ENCODE measurements at regions not wholly inside any gene's neighbourhood (a gene's known extent, or its start where the extent isn't known, plus 50 kb on each side); places are given as distances from the start of the nearest gene placed in this dataset.

GRCh38 chr2:239569401-239570090 lies 168.7 kb upstream of the HDAC4 start:
- H3K27ac ChIP-seq (ENCODE audit: extremely low read depth, low read depth, low read length) = no peak overlapping the region
- FAIRE-seq = no peak
- no peak overlapping the region for H2AFZ ChIP-seq (ENCODE audit: low read depth, low read length)
- H3K36me3 ChIP-seq (ENCODE audit: control insufficient read depth, insufficient read depth, low read length) = no peaks in the 10 kb centered on the region
- BruUV-seq (replicated peaks) = no TSS peak
- ATAC-seq = no peak
- ChIA-PET CTCF (ENCODE audit: low intra/inter-chr PET ratio) (no interaction called here), POLR2A (no interaction called here)
- H3K79me2 ChIP-seq (ENCODE audit: control insufficient read depth, insufficient read depth, low read length) = no peaks in the 10 kb centered on the region
- in situ Hi-C loops (cut with MboI) (no loop called here), intact Hi-C loops (cut with micrococcal nuclease) (no loop called here)
- no peak for TF ChIP-seq HNRNPUL1 (IDR thresholded peaks at IDR 0.05; ENCODE audit: low read length)
- no peak for TF ChIP-seq ZBED1 (IDR thresholded peaks at IDR 0.05)
- H3K4me2 ChIP-seq (ENCODE audit: insufficient read depth, low read length) = no peak overlapping the region
- DNase-seq (ENCODE audit: extremely low read depth in 1 of 4, low spot score in 3 of 4) = no peak
- H3K27me3 ChIP-seq (ENCODE audit: control insufficient read depth in 2 of 2, insufficient read depth in 2 of 2, low read length in 2 of 2) = peaks cover 0 to 36% of the 10 kb centered on the region in 2 experiments; a peak in 2 of 5 replicates
- no peaks in the 10 kb centered on the region for H3K9me3 ChIP-seq (replicated peaks; ENCODE audit: control insufficient read depth, insufficient read depth, low read depth, low read length)
- H3K9ac ChIP-seq (ENCODE audit: insufficient read depth in 1 of 2, low read depth in 2 of 2, low read length in 2 of 2) = no peak overlapping the region
- 4% methylated on average over 22 of the region's 24 CpGs for WGBS (ENCODE audit: insufficient coverage, low coverage, missing lambda C conversion rate)
- no peaks in the 10 kb centered on the region for H3K4me1 ChIP-seq (replicated peaks in 1 of 2; ENCODE audit: control insufficient read depth in 2 of 2, insufficient read depth in 2 of 2, low read length in 2 of 2)
- no peaks in the 10 kb centered on the region for H3K9me1 ChIP-seq (ENCODE audit: control insufficient read depth, insufficient read depth, low read length)
- no peak overlapping the region for H3K4me3 ChIP-seq
- H4K20me1 ChIP-seq (replicated peaks; ENCODE audit: control insufficient read depth, insufficient read depth, low read length) = no peaks in the 10 kb centered on the region

- BruUV-seq (replicated peaks) = no TSS peak
- in situ Hi-C loops (cut with MboI) (no loop called here), intact Hi-C loops (cut with micrococcal nuclease) (no loop called here)
- H3K27ac ChIP-seq (ENCODE audit: extremely low read depth, low read depth, low read length) = no peak overlapping the region
- CTCF ChIA-PET (ENCODE audit: low intra/inter-chr PET ratio) = no interaction called here
- H3K9ac ChIP-seq (ENCODE audit: insufficient read depth in 1 of 2, low read depth in 2 of 2, low read length in 2 of 2) = no peak overlapping the region
- FAIRE-seq = no peak
- peaks cover 0 to 39% of the 10 kb centered on the region in 2 experiments; a peak in 2 of 5 replicates for H3K27me3 ChIP-seq (ENCODE audit: control insufficient read depth in 2 of 2, insufficient read depth in 2 of 2, low read length in 2 of 2)
- H3K9me1 ChIP-seq (ENCODE audit: control insufficient read depth, insufficient read depth, low read length) = no peaks in the 10 kb centered on the region
- H3K36me3 ChIP-seq (ENCODE audit: control insufficient read depth, insufficient read depth, low read length) = no peaks in the 10 kb centered on the region
- no peaks in the 10 kb centered on the region for H4K20me1 ChIP-seq (replicated peaks; ENCODE audit: control insufficient read depth, insufficient read depth, low read length)
- no peaks in the 10 kb centered on the region for H3K9me3 ChIP-seq (replicated peaks; ENCODE audit: control insufficient read depth, insufficient read depth, low read depth, low read length)
- POLR2A ChIA-PET = no interaction called here
- H3K4me1 ChIP-seq (replicated peaks in 1 of 2; ENCODE audit: control insufficient read depth in 2 of 2, insufficient read depth in 2 of 2, low read length in 2 of 2) = no peaks in the 10 kb centered on the region
- no peak for ATAC-seq
- DNase-seq (ENCODE audit: extremely low read depth in 1 of 4, low spot score in 3 of 4) = no peak
- no peaks in the 10 kb centered on the region for H3K79me2 ChIP-seq (ENCODE audit: control insufficient read depth, insufficient read depth, low read length)
- H3K4me2 ChIP-seq (ENCODE audit: insufficient read depth, low read length) = no peak overlapping the region
- H2AFZ ChIP-seq (ENCODE audit: low read depth, low read length) = no peak overlapping the region
- 2% methylated on average over 4 of the region's 4 CpGs for WGBS (ENCODE audit: insufficient coverage, low coverage, missing lambda C conversion rate)
- H3K4me3 ChIP-seq = no peak overlapping the region
- no peak for TF ChIP-seq HOMEZ (CRISPR knock-in tag; IDR thresholded peaks at IDR 0.05)
- no peak for TF ChIP-seq KDM5B (IDR thresholded peaks at IDR 0.05; ENCODE audit: insufficient replicate concordance, low read depth, low read length)
- TF ChIP-seq, protein P1, sequence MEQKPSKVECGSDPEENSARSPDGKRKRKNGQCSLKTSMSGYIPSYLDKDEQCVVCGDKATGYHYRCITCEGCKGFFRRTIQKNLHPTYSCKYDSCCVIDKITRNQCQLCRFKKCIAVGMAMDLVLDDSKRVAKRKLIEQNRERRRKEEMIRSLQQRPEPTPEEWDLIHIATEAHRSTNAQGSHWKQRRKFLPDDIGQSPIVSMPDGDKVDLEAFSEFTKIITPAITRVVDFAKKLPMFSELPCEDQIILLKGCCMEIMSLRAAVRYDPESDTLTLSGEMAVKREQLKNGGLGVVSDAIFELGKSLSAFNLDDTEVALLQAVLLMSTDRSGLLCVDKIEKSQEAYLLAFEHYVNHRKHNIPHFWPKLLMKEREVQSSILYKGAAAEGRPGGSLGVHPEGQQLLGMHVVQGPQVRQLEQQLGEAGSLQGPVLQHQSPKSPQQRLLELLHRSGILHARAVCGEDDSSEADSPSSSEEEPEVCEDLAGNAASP (IDR thresholded peaks at IDR 0.05) = no peak
- TF ChIP-seq ATF1 (CRISPR knock-in tag; IDR thresholded peaks at IDR 0.05) = no peak
- TF ChIP-seq ATF1 (tag; IDR thresholded peaks at IDR 0.05) = no peak
- TF ChIP-seq, protein P2, sequence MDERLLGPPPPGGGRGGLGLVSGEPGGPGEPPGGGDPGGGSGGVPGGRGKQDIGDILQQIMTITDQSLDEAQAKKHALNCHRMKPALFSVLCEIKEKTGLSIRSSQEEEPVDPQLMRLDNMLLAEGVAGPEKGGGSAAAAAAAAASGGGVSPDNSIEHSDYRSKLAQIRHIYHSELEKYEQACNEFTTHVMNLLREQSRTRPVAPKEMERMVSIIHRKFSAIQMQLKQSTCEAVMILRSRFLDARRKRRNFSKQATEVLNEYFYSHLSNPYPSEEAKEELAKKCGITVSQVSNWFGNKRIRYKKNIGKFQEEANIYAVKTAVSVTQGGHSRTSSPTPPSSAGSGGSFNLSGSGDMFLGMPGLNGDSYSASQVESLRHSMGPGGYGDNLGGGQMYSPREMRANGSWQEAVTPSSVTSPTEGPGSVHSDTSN (CRISPR knock-in tag; IDR thresholded peaks at IDR 0.05; ENCODE audit: low read depth) = no peak
- TF ChIP-seq, protein P2 (tag; conservative IDR thresholded peaks at IDR 0.05; ENCODE audit: low read depth) = no peak
Observed at GRCh38 chr2:239568601-239569000, 167.8 kb upstream of the HDAC4 start.
